Panc1 (cell line): ENCODE measurements at regions not wholly inside any gene's neighbourhood (a gene's known extent, or its start where the extent isn't known, plus 50 kb on each side); places are given as distances from the start of the nearest gene placed in this dataset.

Source experiments
- ATAC-seq: fragments of 200-7000 bp; cut with Tn5 transposase; 2 replicates; pipeline ENCODE4 v1.9.1; 2020; ENCODE audit warnings: mild to moderate bottlenecking, moderate library complexity
- BruUV-seq: library from RNA; stranded (reverse); fragments of 400-500 nt; replicated peaks from 2 replicates; lab custom pipeline; 2021; lab: Mats Ljungman, UMichigan
- CTCF ChIA-PET: fragments of 300-600 bp; sonication (Branson Sonifier 250); formaldehyde crosslinking; loops from one replicate; lab custom pipeline; 2022; ENCODE audit warnings: antibody characterized with exemption; lab: Charles Lee
- POLR2A ChIA-PET: fragments of 300-600 bp; sonication (Branson Sonifier 250); formaldehyde crosslinking; loops from one replicate; lab custom pipeline; 2022; ENCODE audit warnings: antibody characterized with exemption; lab: Charles Lee
- DNase-seq: peaks from one replicate; pipeline ENCODE4 v3.0.0-alpha.2; 2010; ENCODE audit warnings: low read depth, low spot score
- H3K27ac ChIP-seq: 2 replicates; pipeline ENCODE4 v1.5.1; 2011; ENCODE audit warnings: mild to moderate bottlenecking, low read length, inconsistent platforms
- H3K27me3 ChIP-seq: fragments of 200-500 bp; sonication (Bioruptor generic); 2 replicates; pipeline ENCODE4 v1.6.0; 2014; ENCODE audit warnings: low read length, inconsistent platforms; ENCODE audit not compliant: control insufficient read depth, insufficient read depth
- H3K36me3 ChIP-seq: fragments of 200-500 bp; sonication (Bioruptor generic); 2 replicates; pipeline ENCODE4 v1.5.1; 2014; ENCODE audit warnings: inconsistent platforms, mild to moderate bottlenecking, low read length, moderate library complexity; ENCODE audit not compliant: control insufficient read depth, insufficient read depth
- H3K4me1 ChIP-seq: 2 replicates; pipeline ENCODE4 v1.5.1; 2011; ENCODE audit warnings: inconsistent platforms, mild to moderate bottlenecking, low read length, moderate library complexity; ENCODE audit not compliant: control insufficient read depth, insufficient read depth
- H3K4me3 ChIP-seq, 2 experiments: 2 replicates each; pipeline ENCODE4 v1.5.1; 2011 to 2012; ENCODE audit warnings: low read depth in 2 of 2, low read length in 2 of 2, mild to moderate bottlenecking in 2 of 2, inconsistent platforms in 1 of 2, moderate library complexity in 1 of 2
- H3K9me3 ChIP-seq: fragments of 200-500 bp; sonication (Bioruptor generic); 2 replicates; pipeline ENCODE4 v1.5.1; 2014; ENCODE audit warnings: low read depth, mild to moderate bottlenecking, inconsistent platforms, low read length, moderate library complexity; ENCODE audit not compliant: control insufficient read depth, insufficient read depth
- POLR2AphosphoS5 ChIP-seq: IDR thresholded peaks from 2 replicates; pipeline ENCODE4 v1.6.1; 2012; ENCODE audit warnings: mild to moderate bottlenecking, low read depth, low read length, moderate library complexity
- REST ChIP-seq, 2 experiments: IDR thresholded peaks; 2 replicates each; pipeline ENCODE4 v1.6.1; 2011 to 2012; ENCODE audit warnings: low read depth in 2 of 2, control low read depth in 1 of 2, low read length in 1 of 2, mild to moderate bottlenecking in 1 of 2, moderate library complexity in 1 of 2; ENCODE audit not compliant: insufficient read depth in 1 of 2
- SIN3A ChIP-seq: IDR thresholded peaks from 2 replicates; pipeline ENCODE4 v1.6.1; 2012; ENCODE audit warnings: low read depth, mild to moderate bottlenecking, low read length, moderate library complexity, borderline replicate concordance; ENCODE audit not compliant: insufficient read depth
- TCF7L2 ChIP-seq: IDR thresholded peaks from 2 replicates; pipeline ENCODE4 v1.6.1; 2011; ENCODE audit warnings: mild to moderate bottlenecking, low read depth, low read length, inconsistent platforms
- in situ Hi-C: cut with HindIII; loops from 2 replicates; pipeline ENCODE4 v1.10.0; 2016; ENCODE audit warnings: low sequenced_read_pairs, low pct_unique_long_range_greater_than_20kb
- intact Hi-C: fragments of 100-400 bp; cut with micrococcal nuclease; formaldehyde crosslinking; loops from one replicate; pipeline ENCODE4 v1.10.0; 2022; ENCODE audit not compliant: unreplicated experiment
- TF ChIP-seq, protein P1 (sequence below): fragments of 450-650 bp; IDR thresholded peaks from 2 replicates; pipeline ENCODE4 v1.5.1; 2017; ENCODE audit warnings: mild to moderate bottlenecking

- intact Hi-C loops, result no loop called here
- CTCF ChIA-PET, result no interaction called here
- TF ChIP-seq POLR2AphosphoS5 (no peak), SIN3A (no peak), TCF7L2 (no peak), REST (IDR thresholded peaks at IDR 0.05; ENCODE audit: insufficient read depth in 1 of 2, low read depth in 2 of 2, low read length in 1 of 2) (no peak)
- TF ChIP-seq, protein P1, sequence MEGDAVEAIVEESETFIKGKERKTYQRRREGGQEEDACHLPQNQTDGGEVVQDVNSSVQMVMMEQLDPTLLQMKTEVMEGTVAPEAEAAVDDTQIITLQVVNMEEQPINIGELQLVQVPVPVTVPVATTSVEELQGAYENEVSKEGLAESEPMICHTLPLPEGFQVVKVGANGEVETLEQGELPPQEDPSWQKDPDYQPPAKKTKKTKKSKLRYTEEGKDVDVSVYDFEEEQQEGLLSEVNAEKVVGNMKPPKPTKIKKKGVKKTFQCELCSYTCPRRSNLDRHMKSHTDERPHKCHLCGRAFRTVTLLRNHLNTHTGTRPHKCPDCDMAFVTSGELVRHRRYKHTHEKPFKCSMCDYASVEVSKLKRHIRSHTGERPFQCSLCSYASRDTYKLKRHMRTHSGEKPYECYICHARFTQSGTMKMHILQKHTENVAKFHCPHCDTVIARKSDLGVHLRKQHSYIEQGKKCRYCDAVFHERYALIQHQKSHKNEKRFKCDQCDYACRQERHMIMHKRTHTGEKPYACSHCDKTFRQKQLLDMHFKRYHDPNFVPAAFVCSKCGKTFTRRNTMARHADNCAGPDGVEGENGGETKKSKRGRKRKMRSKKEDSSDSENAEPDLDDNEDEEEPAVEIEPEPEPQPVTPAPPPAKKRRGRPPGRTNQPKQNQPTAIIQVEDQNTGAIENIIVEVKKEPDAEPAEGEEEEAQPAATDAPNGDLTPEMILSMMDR, result no peak
These were observed 127.1 kb upstream of the B3GALT2 start for GRCh38 chr1:193313354-193314140.

GRCh38 chr1:193312432-193312831 lies 126.0 kb upstream of the B3GALT2 start:
- ATAC-seq, result no peak
- H3K36me3 ChIP-seq, result no peaks in the 10 kb centered on the region
- intact Hi-C loops, result no loop called here
- CTCF ChIA-PET, result no interaction called here
- BruUV-seq, result no TSS peak
- no peaks in the 10 kb centered on the region for H3K4me1 ChIP-seq
- TF ChIP-seq TCF7L2 (no peak), SIN3A (no peak), REST (IDR thresholded peaks at IDR 0.05; ENCODE audit: insufficient read depth in 1 of 2, low read depth in 2 of 2, low read length in 1 of 2) (no peak), POLR2AphosphoS5 (no peak)
- POLR2A ChIA-PET, result no interaction called here
- no peaks in the 10 kb centered on the region for H3K9me3 ChIP-seq
- DNase-seq, result no peak
- H3K27me3 ChIP-seq, result no peaks in the 10 kb centered on the region
- in situ Hi-C loops, result no loop called here
- H3K4me3 ChIP-seq, result no peak overlapping the region
- H3K27ac ChIP-seq, result no peak overlapping the region

More at GRCh38 chr1:193313354-193314140, 127.1 kb upstream of the B3GALT2 start:
- no peaks in the 10 kb centered on the region for H3K9me3 ChIP-seq
- no TSS peak for BruUV-seq
- H3K4me3 ChIP-seq, result no peak overlapping the region
- in situ Hi-C loops, result no loop called here
- POLR2A ChIA-PET, result no interaction called here
- H3K27ac ChIP-seq, result no peak overlapping the region
- H3K27me3 ChIP-seq, result no peaks in the 10 kb centered on the region
- DNase-seq (no peak), ATAC-seq (no peak)
- H3K36me3 ChIP-seq, result no peaks in the 10 kb centered on the region
- no peaks in the 10 kb centered on the region for H3K4me1 ChIP-seq
